ENCODE measurements at regions not wholly inside any gene's neighbourhood (a gene's known extent, or its start where the extent isn't known, plus 50 kb on each side); places are given as distances from the start of the nearest gene placed in this dataset.
"Not testable (repeated sequence)": the region's sequence is repeated elsewhere in the genome, so short reads cannot be mapped to it uniquely, and the experiment has no call there.

DNA sequence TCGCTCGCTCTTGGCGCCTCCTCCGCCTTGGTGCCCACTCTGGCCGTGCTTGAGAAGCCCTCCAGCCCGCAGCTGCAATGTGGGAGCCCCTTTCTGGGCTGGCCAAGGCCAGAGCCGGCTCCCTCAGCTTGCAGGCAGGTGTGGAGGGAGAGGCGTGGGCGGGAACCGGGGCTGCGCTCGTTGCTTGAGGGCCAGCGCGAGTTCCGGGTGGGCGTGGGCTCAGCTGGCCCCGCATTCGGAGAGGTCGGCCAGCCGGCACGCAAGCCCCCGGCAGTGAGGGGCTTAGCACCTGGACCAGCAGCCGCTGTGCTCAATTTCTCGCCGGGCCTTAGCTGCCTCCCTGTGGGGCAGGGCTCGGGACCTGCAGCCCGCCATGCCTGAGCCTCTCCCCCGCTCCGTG, 193.6 kb upstream of the ATP10A start:
- not testable (repeated sequence) for DNase-seq (ENCODE audit: low spot score in 2 of 2); H3K36me3 Mint-ChIP-seq; H3K9me3 Mint-ChIP-seq; H3K27ac Mint-ChIP-seq; ATAC-seq

DNA sequence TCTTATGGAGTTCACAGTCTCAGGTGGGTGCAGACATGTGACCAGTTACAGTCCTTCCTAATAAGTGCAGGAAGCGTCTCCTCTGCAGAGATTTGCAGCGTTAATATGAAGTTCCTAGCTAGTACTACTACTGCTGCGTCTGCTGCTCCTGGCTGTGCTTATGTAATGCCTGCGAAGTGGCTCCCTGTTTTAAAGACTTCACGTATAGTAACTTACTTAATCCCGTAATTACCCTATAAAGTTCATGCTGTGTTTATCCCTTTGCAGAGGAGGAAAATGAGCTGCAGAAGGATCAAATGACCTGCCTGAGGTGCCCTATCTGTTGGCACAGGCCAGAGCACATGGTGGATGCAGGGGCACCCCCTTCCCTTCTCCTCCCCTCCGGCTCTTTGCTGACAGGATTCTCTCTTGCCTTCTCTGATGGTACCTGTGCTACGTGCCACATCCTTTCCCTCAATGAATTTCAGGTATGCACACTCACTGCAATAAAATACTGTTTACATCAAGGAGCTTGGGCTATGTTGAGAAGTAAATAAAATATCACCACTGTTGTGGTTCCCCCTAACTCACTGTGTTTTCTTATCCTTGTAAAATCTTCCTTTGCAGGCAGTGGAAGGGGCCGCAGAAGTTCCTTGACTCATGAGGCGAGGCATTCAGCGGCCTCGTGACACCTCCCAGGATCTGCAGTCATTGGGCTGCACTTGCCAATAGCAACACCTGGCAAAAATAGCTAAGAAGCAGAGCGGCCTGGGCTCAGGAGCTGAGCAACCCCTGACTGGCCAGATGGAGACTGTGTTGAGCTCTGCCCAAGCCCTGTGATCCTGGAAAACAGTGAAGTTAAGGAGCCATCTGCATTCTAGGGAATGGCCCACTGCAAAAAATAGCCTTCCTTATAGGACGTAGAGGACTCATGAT, 188.9 kb upstream of the ATP10A start:
- DNase-seq (ENCODE audit: low spot score in 2 of 2) = no peak
- Mint-ChIP-seq H3K36me3 (no peaks in the 10 kb centered on the region), H3K27ac (no peak overlapping the region), H3K9me3 (no peaks in the 10 kb centered on the region)
- ATAC-seq = no peak

DNA sequence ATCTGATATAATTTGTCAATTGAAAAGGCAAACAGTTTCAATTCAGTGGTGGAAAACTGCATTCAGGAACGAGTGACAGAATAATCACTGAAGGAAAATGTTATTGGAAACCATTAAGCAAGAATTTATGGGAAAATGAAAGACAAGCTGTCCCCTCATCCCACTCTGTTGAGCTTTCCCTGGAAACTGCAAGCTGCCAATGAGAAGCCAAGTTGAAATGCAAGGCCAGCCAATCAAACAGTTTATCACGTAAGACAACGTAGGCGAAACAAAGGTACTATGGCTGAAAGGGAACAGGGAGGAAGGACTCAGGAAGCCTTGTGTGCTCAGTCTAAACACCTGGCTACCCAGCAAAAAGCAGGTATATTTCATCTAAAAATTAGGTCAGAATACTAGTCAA, 187.9 kb upstream of the ATP10A start:
- no peak for DNase-seq (ENCODE audit: low spot score in 2 of 2)

DNA sequence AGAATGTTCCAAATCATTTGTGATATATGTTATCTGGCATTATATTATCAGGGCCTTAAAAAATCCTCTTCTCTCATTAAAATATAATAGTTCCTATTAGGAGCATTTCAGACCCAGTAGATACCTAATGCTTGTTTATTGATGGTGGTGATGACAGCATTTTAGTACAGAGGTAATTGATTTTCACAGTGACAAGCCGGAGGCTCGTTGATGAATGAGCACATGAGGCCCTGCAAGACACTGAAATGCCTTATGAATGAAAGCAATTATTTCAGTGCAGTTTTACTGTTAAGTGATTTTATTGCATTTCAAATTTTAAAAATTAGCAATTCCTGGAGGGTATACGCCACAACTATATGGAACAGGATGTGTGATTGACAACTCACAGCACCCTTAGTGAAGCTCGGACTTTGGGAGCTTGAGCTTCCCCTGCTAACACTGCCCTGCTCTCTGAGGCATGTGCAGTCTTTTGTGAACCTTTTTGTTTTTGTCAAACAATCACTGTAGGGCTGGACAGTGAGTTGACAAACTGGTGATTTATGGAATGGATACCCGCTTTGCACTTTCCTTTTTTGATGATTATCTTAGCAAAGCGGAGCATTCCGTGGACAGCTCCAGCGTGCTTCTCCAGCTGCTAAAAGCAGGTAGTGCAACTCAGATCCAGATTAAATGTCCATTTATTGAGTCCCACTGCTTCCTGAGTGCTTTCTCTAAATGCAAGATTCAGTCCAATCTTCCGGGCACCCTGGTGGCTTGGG, 187.0 kb upstream of the ATP10A start:
- Mint-ChIP-seq H3K9me3 (no peaks in the 10 kb centered on the region), H3K27ac (no peak overlapping the region)
- ATAC-seq = no peak

More for the DNA sequence above, 187.9 kb upstream of the ATP10A start:
- Mint-ChIP-seq H3K9me3 (no peaks in the 10 kb centered on the region), H3K36me3 (no peaks in the 10 kb centered on the region), H3K27ac (no peak overlapping the region)
- ATAC-seq = no peak

DNA sequence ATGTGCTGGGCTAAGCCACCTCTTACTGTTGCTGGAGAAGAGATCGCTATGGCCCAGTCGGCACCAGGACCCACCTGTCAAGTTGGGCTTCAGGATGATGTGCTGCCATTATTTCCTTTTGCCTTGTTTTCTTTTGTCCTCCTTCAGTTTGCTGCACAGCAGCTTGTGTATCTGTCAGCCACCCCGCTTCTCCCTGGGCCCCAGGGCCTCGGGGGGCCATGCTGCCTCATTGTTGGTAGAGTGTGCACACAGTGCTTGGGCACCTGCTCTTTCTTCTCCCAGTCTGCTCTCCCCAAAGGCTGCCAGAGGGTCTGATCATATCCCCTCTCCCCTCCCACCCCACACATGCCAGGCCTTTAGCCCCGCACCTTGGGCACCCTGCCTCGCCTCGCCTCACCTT, 185.5 kb upstream of the ATP10A start:
- H3K36me3 Mint-ChIP-seq = no peaks in the 10 kb centered on the region
- H3K9me3 Mint-ChIP-seq = no peaks in the 10 kb centered on the region
- DNase-seq (ENCODE audit: low spot score in 2 of 2) (no peak), ATAC-seq (no peak)
- no peak overlapping the region for H3K27ac Mint-ChIP-seq

More for the DNA sequence above, 187.0 kb upstream of the ATP10A start:
- H3K36me3 Mint-ChIP-seq = no peaks in the 10 kb centered on the region
- DNase-seq (ENCODE audit: low spot score in 2 of 2) = no peak

DNA sequence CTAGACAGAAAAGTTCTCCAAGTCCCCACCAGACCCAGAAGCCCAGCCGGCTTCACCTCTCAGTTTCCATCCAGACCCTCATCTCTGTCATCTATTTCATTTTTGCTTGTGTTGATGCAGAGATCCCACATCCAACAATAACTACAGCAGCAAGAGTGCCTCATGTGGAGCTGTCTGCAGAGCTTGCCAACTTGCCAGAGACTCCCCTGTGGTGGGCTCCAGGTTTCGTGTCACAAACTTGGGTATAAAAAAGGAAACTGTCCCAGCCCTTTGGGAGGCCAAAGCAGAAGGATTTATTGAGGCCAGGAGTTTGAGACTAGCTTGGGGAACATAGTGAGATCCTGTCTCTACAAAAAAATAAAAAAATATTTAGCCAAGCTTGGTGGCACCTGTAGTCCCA, 182.4 kb upstream of the ATP10A start:
- ATAC-seq = no peak
- no peaks in the 10 kb centered on the region for H3K9me3 Mint-ChIP-seq
- DNase-seq (ENCODE audit: low spot score in 2 of 2) = no peak
- H3K36me3 Mint-ChIP-seq = no peaks in the 10 kb centered on the region
- no peak overlapping the region for H3K27ac Mint-ChIP-seq

DNA sequence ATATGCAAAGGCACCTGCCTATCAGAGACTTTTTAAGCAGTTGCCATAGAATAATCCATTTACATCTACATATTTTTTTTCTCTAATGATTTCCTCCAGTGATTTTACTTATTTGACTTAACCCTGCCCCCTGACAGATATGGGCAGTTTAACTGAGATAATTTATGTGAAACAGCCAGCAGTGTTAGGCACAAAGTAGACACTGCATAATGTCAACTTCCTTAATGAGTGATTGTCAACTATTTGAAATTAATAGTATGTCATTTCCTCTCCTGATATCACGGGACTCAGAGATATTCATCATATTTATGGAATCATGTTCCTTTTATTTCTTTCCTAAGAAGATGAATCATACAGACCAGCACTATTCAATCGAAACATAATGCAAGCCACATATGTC, 179.9 kb upstream of the ATP10A start:
- Mint-ChIP-seq H3K9me3 (no peaks in the 10 kb centered on the region), H3K27ac (no peak overlapping the region), H3K36me3 (no peaks in the 10 kb centered on the region)
- no peak for ATAC-seq
- no peak for DNase-seq (ENCODE audit: low spot score in 2 of 2)

DNA sequence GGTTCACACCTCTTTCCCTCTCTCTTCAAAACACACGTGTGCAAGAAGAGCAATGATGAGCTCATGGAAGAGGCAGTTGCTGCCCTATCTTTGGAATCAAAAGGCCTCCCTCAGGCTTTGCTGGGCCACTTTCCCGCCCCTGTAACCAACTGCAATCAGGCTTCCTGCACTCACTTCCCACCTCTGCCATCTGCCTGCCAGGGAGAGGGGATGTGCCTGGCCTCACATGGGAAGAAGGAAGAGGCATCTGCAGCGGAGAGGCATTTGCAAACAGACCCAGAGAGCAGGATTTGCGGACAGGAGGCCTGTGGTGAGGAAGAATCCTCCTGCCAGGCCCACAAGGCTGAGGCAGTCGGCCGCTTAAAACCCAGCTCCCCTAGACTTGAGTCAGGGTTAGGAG, 175.6 kb upstream of the ATP10A start:
- ATAC-seq = no peak
- no peaks in the 10 kb centered on the region for H3K36me3 Mint-ChIP-seq
- no peaks in the 10 kb centered on the region for H3K9me3 Mint-ChIP-seq
- H3K27ac Mint-ChIP-seq = no peak overlapping the region
- no peak for DNase-seq (ENCODE audit: low spot score in 2 of 2)

DNA sequence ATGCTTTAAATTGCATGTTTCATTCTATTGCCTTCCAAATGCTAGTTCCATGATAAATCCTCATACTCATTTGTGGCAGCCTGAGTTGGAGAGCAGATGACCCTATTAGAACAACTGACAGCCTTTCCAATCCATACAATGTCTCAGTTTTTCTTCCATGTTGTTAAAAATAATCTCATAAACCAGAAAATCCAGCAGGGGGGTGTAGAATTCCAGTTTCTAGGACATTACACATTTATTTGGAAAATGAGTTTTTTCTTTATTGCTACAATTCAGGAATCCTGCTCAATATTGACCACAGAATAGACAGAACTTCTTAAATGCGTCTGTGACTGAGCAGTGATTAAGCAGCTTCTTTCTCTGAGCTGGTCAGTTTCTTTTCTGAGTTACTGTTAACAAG, 174.2 kb upstream of the ATP10A start:
- no peak for DNase-seq (ENCODE audit: low spot score in 2 of 2)
- no peak for ATAC-seq
- no peaks in the 10 kb centered on the region for H3K36me3 Mint-ChIP-seq
- no peaks in the 10 kb centered on the region for H3K9me3 Mint-ChIP-seq
- no peak overlapping the region for H3K27ac Mint-ChIP-seq

DNA sequence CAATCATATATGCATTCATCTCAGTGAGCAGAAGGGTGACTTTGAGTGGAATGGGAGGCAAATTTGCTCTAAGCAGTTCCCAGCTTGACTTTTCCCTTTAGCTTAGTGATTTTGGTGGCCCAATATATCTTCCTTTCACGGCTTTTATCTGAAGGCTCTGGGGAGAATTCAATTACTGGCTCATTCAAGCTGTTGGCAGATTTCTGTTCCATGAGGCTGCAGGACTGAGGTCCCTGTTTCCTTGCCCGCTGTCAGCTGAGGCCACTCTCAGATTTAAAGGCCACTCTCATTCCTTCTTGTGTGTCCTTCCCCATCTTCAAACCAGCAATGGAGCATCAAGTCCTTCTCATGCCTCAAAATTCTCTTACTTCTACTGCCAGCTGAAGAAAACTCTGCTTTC, 170.4 kb upstream of the ATP10A start:
- ATAC-seq (no peak), DNase-seq (ENCODE audit: low spot score in 2 of 2) (no peak)
- H3K36me3 Mint-ChIP-seq = no peaks in the 10 kb centered on the region
- no peak overlapping the region for H3K27ac Mint-ChIP-seq
- H3K9me3 Mint-ChIP-seq = no peaks in the 10 kb centered on the region

DNA sequence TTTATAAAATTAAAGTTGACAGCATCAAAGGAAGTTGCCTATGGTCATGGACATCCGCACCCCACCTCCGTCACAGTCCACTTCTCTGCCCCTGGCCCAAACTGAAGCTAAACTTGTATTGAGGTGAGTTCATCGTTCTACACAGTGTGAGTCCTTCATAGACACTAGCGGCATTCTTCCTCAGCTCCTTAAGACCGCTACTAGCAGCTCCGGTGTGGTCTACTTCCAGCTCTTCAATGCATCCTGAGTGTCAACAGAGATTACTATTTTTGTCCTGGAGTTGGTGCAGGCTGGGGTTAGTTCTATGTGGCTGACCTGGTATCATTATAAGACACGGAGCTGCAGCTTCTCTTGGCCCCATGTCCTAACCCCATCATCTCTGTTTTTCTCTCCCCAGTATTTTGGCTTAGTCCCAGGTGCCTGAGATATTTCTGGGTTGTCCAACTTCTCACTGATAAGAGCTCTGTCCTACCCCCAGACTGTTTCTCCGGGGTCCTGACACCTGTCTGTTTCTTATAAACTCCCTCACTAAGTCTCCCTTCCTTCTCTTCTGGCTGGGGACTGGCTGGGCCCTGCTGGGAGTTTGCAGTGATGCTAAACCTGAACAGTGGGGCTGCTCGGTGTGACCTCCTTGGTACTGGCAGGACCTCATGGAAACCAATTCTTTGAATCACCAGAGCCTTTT, 169.2 kb upstream of the ATP10A start:
- H3K27ac Mint-ChIP-seq = no peak overlapping the region
- no peaks in the 10 kb centered on the region for H3K36me3 Mint-ChIP-seq
- no peak for ATAC-seq
- no peak for DNase-seq (ENCODE audit: low spot score in 2 of 2)
- no peaks in the 10 kb centered on the region for H3K9me3 Mint-ChIP-seq

DNA sequence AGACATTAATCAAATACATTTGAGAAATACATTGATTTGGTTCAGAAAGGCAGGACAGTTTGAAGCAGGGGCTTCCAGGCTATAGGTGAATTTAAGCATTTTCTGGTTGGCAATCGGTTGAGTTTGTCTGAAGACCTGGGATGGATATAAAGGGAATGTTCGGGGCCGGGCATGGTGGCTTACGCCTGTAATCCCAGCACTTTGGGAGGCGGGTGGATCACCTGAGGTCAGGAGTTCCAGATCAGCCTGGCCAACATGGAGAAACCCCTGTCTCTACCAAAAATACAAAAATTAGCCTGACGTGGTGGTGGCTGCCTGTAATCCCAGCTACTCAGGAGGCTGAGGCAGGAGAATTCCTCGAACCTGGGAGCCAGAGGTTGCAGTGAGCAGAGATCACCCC, 166.5 kb upstream of the ATP10A start:
- H3K36me3 Mint-ChIP-seq; ATAC-seq; H3K9me3 Mint-ChIP-seq; H3K27ac Mint-ChIP-seq; DNase-seq (ENCODE audit: low spot score in 2 of 2): not testable (repeated sequence)

DNA sequence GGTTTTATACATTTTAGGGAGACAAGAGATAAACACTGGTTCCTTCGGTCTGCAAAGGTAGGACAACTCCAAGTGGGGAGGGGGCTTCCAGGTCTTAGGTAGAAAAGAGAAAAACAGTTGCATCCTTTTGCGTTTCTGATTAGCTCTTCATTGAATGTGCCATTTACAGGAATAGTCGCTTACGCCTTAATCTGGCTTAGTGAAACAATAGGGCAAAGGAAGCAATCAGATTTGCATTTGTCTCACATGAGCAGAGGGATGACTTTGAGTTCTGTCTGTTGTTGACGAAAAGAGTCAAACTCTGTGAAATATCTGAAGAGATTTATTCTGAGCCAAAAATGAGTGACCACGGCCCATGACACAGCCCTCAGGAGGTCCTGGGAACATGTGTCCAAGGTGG, 166.0 kb upstream of the ATP10A start:
- ATAC-seq = no peak
- Mint-ChIP-seq H3K9me3 (no peaks in the 10 kb centered on the region), H3K27ac (no peak overlapping the region), H3K36me3 (no peaks in the 10 kb centered on the region)
- DNase-seq (ENCODE audit: low spot score in 2 of 2) = no peak

DNA sequence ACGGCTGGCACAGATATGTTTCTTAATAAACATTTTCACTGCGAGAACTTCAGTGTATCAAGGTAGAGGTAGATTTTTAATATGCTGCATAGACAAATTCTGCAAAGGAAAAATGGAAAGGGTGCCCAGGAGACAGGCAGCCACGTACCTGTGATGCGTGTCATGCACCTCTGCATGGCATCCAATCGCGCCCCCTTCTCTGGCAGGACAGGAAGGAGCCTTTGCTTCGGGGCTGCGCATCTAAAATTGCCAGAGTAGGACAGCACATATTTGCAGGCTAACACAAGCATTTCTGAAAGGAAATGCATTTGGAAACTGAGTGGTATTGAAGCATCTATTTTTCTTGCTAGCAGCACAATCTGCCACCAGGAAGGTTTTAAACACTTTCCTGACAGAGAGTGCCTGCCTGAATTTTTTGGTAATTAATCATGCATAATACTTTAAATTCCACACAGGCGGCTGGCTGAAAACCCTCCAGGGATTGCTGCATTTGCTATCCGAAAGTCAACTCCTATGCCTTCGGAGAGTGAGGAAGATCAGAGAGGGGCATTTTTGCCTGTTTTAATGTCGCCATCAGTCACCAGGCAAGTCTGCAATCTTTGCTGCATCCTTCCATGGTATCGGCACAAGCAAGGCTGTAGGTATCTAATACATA, 165.1 kb upstream of the ATP10A start:
- no peak overlapping the region for H3K27ac Mint-ChIP-seq
- DNase-seq (ENCODE audit: low spot score in 2 of 2) (no peak), ATAC-seq (no peak)
- H3K9me3 Mint-ChIP-seq = no peaks in the 10 kb centered on the region
- no peaks in the 10 kb centered on the region for H3K36me3 Mint-ChIP-seq

DNA sequence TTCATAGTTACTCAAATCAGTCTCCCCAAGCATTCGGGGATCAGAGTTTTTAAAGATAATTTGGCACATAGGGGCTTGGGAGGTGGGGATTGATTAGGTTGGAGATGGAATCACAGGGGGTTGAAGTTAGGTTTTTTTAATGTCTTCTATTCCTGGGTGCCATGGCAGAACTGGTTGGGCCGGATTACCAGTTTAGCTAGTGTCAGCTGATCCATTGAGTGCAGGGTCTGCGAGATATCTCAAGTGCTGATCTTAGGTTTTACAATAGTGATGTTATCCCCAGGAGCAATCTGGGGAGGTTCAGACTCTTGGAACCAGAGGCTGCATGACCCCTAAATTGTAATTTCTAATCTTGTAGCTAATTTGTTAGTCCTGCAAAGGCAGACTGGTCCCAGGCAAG, 163.5 kb upstream of the ATP10A start:
- DNase-seq (ENCODE audit: low spot score in 2 of 2); H3K27ac Mint-ChIP-seq; ATAC-seq; H3K36me3 Mint-ChIP-seq; H3K9me3 Mint-ChIP-seq: not testable (repeated sequence)

DNA sequence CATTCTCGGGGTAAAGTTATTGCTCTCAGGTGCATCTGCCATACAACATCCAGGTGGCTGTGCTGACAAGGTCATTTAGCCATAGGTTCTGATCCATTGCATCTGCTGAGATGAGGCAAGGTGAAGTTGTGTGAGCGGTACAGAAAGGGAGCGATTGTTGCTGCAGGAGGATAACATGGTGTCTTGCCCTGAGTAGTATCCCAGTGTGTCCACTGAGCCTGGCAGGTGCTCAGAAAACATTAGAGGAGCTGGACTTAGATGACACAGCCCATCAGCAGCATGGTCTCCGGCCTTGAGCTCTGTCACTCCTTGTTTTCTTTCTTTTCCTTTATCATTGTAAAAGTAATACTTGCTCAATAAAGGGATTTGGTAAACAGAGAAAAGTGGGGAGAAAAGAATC, 161.1 kb upstream of the ATP10A start:
- no peak for DNase-seq (ENCODE audit: low spot score in 2 of 2)
- no peak for ATAC-seq

DNA sequence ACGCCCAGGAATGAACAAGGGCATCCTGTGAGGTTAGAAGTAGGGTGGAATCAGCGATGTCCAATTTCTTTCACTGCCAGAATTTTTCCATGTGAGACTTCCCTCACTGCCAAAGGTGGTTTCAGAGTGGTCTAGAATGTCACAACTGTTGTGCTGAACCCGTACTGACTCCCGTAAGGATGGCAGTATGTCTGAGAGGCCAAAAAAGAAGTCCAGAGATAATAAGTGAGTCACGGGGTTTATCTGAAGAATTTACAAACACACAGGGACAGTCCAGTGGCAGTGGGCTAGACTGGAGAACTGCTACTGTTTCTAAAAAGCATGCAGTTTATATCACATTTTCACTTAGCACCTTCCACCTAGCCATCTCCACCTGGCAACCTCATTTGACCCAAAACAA, 160.6 kb upstream of the ATP10A start:
- Mint-ChIP-seq H3K27ac (no peak overlapping the region), H3K36me3 (no peaks in the 10 kb centered on the region), H3K9me3 (no peaks in the 10 kb centered on the region)
- DNase-seq (ENCODE audit: low spot score in 2 of 2) (no peak), ATAC-seq (no peak)

More for the DNA sequence above, 161.1 kb upstream of the ATP10A start:
- Mint-ChIP-seq H3K36me3 (no peaks in the 10 kb centered on the region), H3K27ac (no peak overlapping the region), H3K9me3 (no peaks in the 10 kb centered on the region)

Measured in activated naive CD4-positive, alpha-beta T cell treated with anti-CD3 and anti-CD28 coated beads, Interleukin-2, amount 50 U/mL, for 72 hours (primary cell).